ENCODE measurements at regions not wholly inside any gene's neighbourhood (a gene's known extent, or its start where the extent isn't known, plus 50 kb on each side); places are given as distances from the start of the nearest gene placed in this dataset.

GRCh38 chr3:28134198-28134597, 107.2 kb upstream of the CMC1 start:
- Histone ChIP-seq H3K36me3 (replicated peaks; ENCODE audit: insufficient read depth, low read length) (no peaks in the 10 kb centered on the region), H3K9ac (ENCODE audit: low read length) (no peak overlapping the region), H3F3A (ENCODE audit: insufficient read depth, low read length) (no peaks in the 10 kb centered on the region), H3K27ac (ENCODE audit: low read length) (no peak overlapping the region), H3K79me2 (ENCODE audit: low read length) (no peaks in the 10 kb centered on the region), H3K27me3 (replicated peaks; ENCODE audit: insufficient read depth, low read length) (no peaks in the 10 kb centered on the region), H4K20me1 (ENCODE audit: insufficient read depth, low read length) (no peaks in the 10 kb centered on the region), H3K9me2 (replicated peaks; ENCODE audit: insufficient read depth, low read length) (no peaks in the 10 kb centered on the region), H3K4me1 (ENCODE audit: low read length) (no peaks in the 10 kb centered on the region), H3K9me3 (replicated peaks; ENCODE audit: insufficient read depth, low read length) (no peaks in the 10 kb centered on the region), H3K4me2 (ENCODE audit: low read depth, low read length) (no peak overlapping the region), H2AFZ (ENCODE audit: low read length) (no peak overlapping the region), H3K4me3 (ENCODE audit: low read length) (no peak overlapping the region)
- TF ChIP-seq CTCF (IDR thresholded peaks at IDR 0.05; ENCODE audit: low read length), result no peak
- no peak for TF ChIP-seq EZH2 (optimal IDR thresholded peaks at IDR 0.05; ENCODE audit: low read depth, low read length)
- no peak for TF ChIP-seq EZH2phosphoT487 (IDR thresholded peaks at IDR 0.05; ENCODE audit: low read length)
- DNase-seq, result no peak

GRCh38 chr3:28134792-28135375, 106.5 kb upstream of the CMC1 start:
- Histone ChIP-seq H3K4me3 (ENCODE audit: low read length) (no peak overlapping the region), H3F3A (ENCODE audit: insufficient read depth, low read length) (no peaks in the 10 kb centered on the region), H3K27me3 (replicated peaks; ENCODE audit: insufficient read depth, low read length) (no peaks in the 10 kb centered on the region), H3K36me3 (replicated peaks; ENCODE audit: insufficient read depth, low read length) (no peaks in the 10 kb centered on the region), H3K27ac (ENCODE audit: low read length) (no peak overlapping the region), H3K9me3 (replicated peaks; ENCODE audit: insufficient read depth, low read length) (no peaks in the 10 kb centered on the region), H3K4me2 (ENCODE audit: low read depth, low read length) (no peak overlapping the region), H3K9me2 (replicated peaks; ENCODE audit: insufficient read depth, low read length) (no peaks in the 10 kb centered on the region), H3K79me2 (ENCODE audit: low read length) (no peaks in the 10 kb centered on the region), H2AFZ (ENCODE audit: low read length) (no peak overlapping the region), H3K4me1 (ENCODE audit: low read length) (no peaks in the 10 kb centered on the region), H4K20me1 (ENCODE audit: insufficient read depth, low read length) (no peaks in the 10 kb centered on the region), H3K9ac (ENCODE audit: low read length) (no peak overlapping the region)
- TF ChIP-seq EZH2 (optimal IDR thresholded peaks at IDR 0.05; ENCODE audit: low read depth, low read length) (no peak), CTCF (IDR thresholded peaks at IDR 0.05; ENCODE audit: low read length) (no peak), EZH2phosphoT487 (IDR thresholded peaks at IDR 0.05; ENCODE audit: low read length) (no peak)
- no peak for DNase-seq

GRCh38 chr3:28136607-28137216, 104.7 kb upstream of the CMC1 start:
- Histone ChIP-seq H3K36me3 (replicated peaks; ENCODE audit: insufficient read depth, low read length) (no peaks in the 10 kb centered on the region), H3K4me1 (ENCODE audit: low read length) (no peaks in the 10 kb centered on the region), H3K27me3 (replicated peaks; ENCODE audit: insufficient read depth, low read length) (no peaks in the 10 kb centered on the region), H3K79me2 (ENCODE audit: low read length) (no peaks in the 10 kb centered on the region), H3K4me3 (ENCODE audit: low read length) (no peak overlapping the region), H2AFZ (ENCODE audit: low read length) (no peak overlapping the region), H3K9ac (ENCODE audit: low read length) (no peak overlapping the region), H3K9me3 (replicated peaks; ENCODE audit: insufficient read depth, low read length) (no peaks in the 10 kb centered on the region), H3K4me2 (ENCODE audit: low read depth, low read length) (no peak overlapping the region), H3K9me2 (replicated peaks; ENCODE audit: insufficient read depth, low read length) (no peaks in the 10 kb centered on the region), H4K20me1 (ENCODE audit: insufficient read depth, low read length) (no peaks in the 10 kb centered on the region), H3K27ac (ENCODE audit: low read length) (no peak overlapping the region), H3F3A (ENCODE audit: insufficient read depth, low read length) (no peaks in the 10 kb centered on the region)
- no peak for DNase-seq
- no peak for TF ChIP-seq CTCF (IDR thresholded peaks at IDR 0.05; ENCODE audit: low read length)
- TF ChIP-seq EZH2phosphoT487 (IDR thresholded peaks at IDR 0.05; ENCODE audit: low read length), result no peak
- no peak for TF ChIP-seq EZH2 (optimal IDR thresholded peaks at IDR 0.05; ENCODE audit: low read depth, low read length)
